Transverse colon (tissue), 4 donors: ENCODE measurements at regions not wholly inside any gene's neighbourhood (a gene's known extent, or its start where the extent isn't known, plus 50 kb on each side); places are given as distances from the start of the nearest gene placed in this dataset.

Experiments used
- CTCF ChIP-seq, 5 experiments: fragments of 200-600 bp in 3 of 5; fragments of 450-650 bp in 2 of 5; sonication (generic) in 3 of 5; IDR thresholded peaks; 1 replicate in 2 of 5; 2 replicates in 3 of 5; pipeline ENCODE4 v1.5.1; 2016 to 2017; ENCODE audit warnings: antibody characterized with exemption in 5 of 5, inconsistent platforms in 3 of 5, mild to moderate bottlenecking in 2 of 5, moderate library complexity in 1 of 5
- POLR2A ChIP-seq: fragments of 450-650 bp; IDR thresholded peaks from one replicate; pipeline ENCODE4 v1.6.1; 2016; ENCODE audit warnings: antibody characterized with exemption, mild to moderate bottlenecking, moderate library complexity
- POLR2AphosphoS5 ChIP-seq, 3 donors: sonication (generic); formaldehyde crosslinking; IDR thresholded peaks; one replicate each; pipeline ENCODE4 v1.6.1; 2016; ENCODE audit warnings: antibody characterized with exemption in 3 of 3

GRCh38 chr6:127051571-127052260 lies 66.8 kb upstream of the RSPO3 start:
- TF ChIP-seq CTCF (IDR thresholded peaks at IDR 0.05) (no peak), POLR2A (no peak), POLR2AphosphoS5 (IDR thresholded peaks at IDR 0.05) (no peak)
